Parathyroid adenoma (tissue), 2 donors: ENCODE measurements at regions not wholly inside any gene's neighbourhood (a gene's known extent, or its start where the extent isn't known, plus 50 kb on each side); places are given as distances from the start of the nearest gene placed in this dataset.

Experiments
- H2AFZ ChIP-seq: fragments of 300-600 bp; sonication (generic); one replicate; pipeline ENCODE4 v1.7.0; 2017; ENCODE audit warnings: antibody characterized with exemption, mild to moderate bottlenecking
- H3K27ac ChIP-seq: fragments of 300-600 bp; sonication (generic); one replicate; pipeline ENCODE4 v1.7.0; 2017
- H3K27me3 ChIP-seq: fragments of 300-600 bp; sonication (generic); one replicate; pipeline ENCODE4 v1.7.0; 2017; ENCODE audit warnings: low read length; ENCODE audit not compliant: control insufficient read depth, insufficient read depth
- H3K36me3 ChIP-seq: fragments of 300-600 bp; sonication (generic); one replicate; pipeline ENCODE4 v1.7.0; 2017; ENCODE audit warnings: low read length; ENCODE audit not compliant: control insufficient read depth, insufficient read depth
- H3K4me1 ChIP-seq: fragments of 300-600 bp; sonication (generic); one replicate; pipeline ENCODE4 v1.7.0; 2017; ENCODE audit warnings: control low read depth
- H3K4me2 ChIP-seq: fragments of 300-600 bp; sonication (generic); one replicate; pipeline ENCODE4 v1.7.0; 2017; ENCODE audit warnings: low read length
- H3K4me3 ChIP-seq: fragments of 300-600 bp; sonication (generic); one replicate; pipeline ENCODE4 v1.7.0; 2017; ENCODE audit warnings: low read depth, low read length
- H3K79me2 ChIP-seq: fragments of 300-600 bp; sonication (generic); one replicate; pipeline ENCODE4 v1.7.0; 2017; ENCODE audit warnings: control low read depth
- H3K9ac ChIP-seq: fragments of 300-600 bp; sonication (generic); one replicate; pipeline ENCODE4 v1.7.0; 2017; ENCODE audit warnings: mild to moderate bottlenecking
- H3K9me3 ChIP-seq: fragments of 300-600 bp; sonication (generic); one replicate; pipeline ENCODE4 v1.7.0; 2017; ENCODE audit warnings: low read length; ENCODE audit not compliant: control insufficient read depth
- CTCF ChIP-seq: fragments of 300-600 bp; sonication (generic); IDR thresholded peaks from one replicate; pipeline ENCODE4 v1.7.0; 2017; ENCODE audit warnings: antibody characterized with exemption, mild to moderate bottlenecking
- donor health status: primary hyperparathyroidism.

GRCh38 chr5:124102486-124102885 is 590.5 kb downstream of the CSNK1G3 start:
- no peak for TF ChIP-seq CTCF
- H3K4me2 ChIP-seq = no peak overlapping the region
- no peaks in the 10 kb centered on the region for H3K79me2 ChIP-seq
- no peak overlapping the region for H2AFZ ChIP-seq
- no peaks in the 10 kb centered on the region for H3K9me3 ChIP-seq
- H3K9ac ChIP-seq = no peak overlapping the region
- no peaks in the 10 kb centered on the region for H3K36me3 ChIP-seq
- H3K27ac ChIP-seq = no peak overlapping the region
- H3K27me3 ChIP-seq = no peaks in the 10 kb centered on the region
- H3K4me3 ChIP-seq = no peak overlapping the region
- H3K4me1 ChIP-seq = no peaks in the 10 kb centered on the region

GRCh38 chr5:124093658-124094057 is 581.7 kb downstream of the CSNK1G3 start:
- TF ChIP-seq CTCF = no peak
- Histone ChIP-seq H3K9me3 (no peaks in the 10 kb centered on the region), H3K79me2 (no peaks in the 10 kb centered on the region), H3K36me3 (no peaks in the 10 kb centered on the region), H3K4me1 (no peaks in the 10 kb centered on the region), H3K4me3 (no peak overlapping the region), H3K27me3 (no peaks in the 10 kb centered on the region), H3K27ac (no peak overlapping the region), H2AFZ (no peak overlapping the region), H3K9ac (no peak overlapping the region), H3K4me2 (no peak overlapping the region)

- Histone ChIP-seq H3K4me3 (no peak overlapping the region), H3K9ac (no peak overlapping the region)
- TF ChIP-seq CTCF = no peak
Measured at GRCh38 chr5:124090115-124090514, 578.1 kb downstream of the CSNK1G3 start.

GRCh38 chr5:124089578-124089977 is 577.6 kb downstream of the CSNK1G3 start:
- H3K4me3 ChIP-seq = no peak overlapping the region

More at GRCh38 chr5:124090115-124090514, 578.1 kb downstream of the CSNK1G3 start:
- H3K9me3 ChIP-seq = no peaks in the 10 kb centered on the region
- no peak overlapping the region for H2AFZ ChIP-seq
- no peaks in the 10 kb centered on the region for H3K79me2 ChIP-seq
- H3K27me3 ChIP-seq = no peaks in the 10 kb centered on the region
- H3K4me1 ChIP-seq = no peaks in the 10 kb centered on the region
- H3K27ac ChIP-seq = no peak overlapping the region
- no peak overlapping the region for H3K4me2 ChIP-seq
- H3K36me3 ChIP-seq = no peaks in the 10 kb centered on the region

More at GRCh38 chr5:124089578-124089977, 577.6 kb downstream of the CSNK1G3 start:
- no peaks in the 10 kb centered on the region for H3K27me3 ChIP-seq
- H3K9me3 ChIP-seq = no peaks in the 10 kb centered on the region
- H3K4me2 ChIP-seq = no peak overlapping the region
- no peak overlapping the region for H2AFZ ChIP-seq
- no peaks in the 10 kb centered on the region for H3K36me3 ChIP-seq
- H3K79me2 ChIP-seq = no peaks in the 10 kb centered on the region
- no peaks in the 10 kb centered on the region for H3K4me1 ChIP-seq
- no peak for TF ChIP-seq CTCF
- no peak overlapping the region for H3K9ac ChIP-seq
- no peak overlapping the region for H3K27ac ChIP-seq
